Spleen (tissue), 7 donors: ENCODE measurements at regions not wholly inside any gene's neighbourhood (a gene's known extent, or its start where the extent isn't known, plus 50 kb on each side); places are given as distances from the start of the nearest gene placed in this dataset.

Experiments used
- POLR2AphosphoS5 ChIP-seq, 3 donors: sonication (generic); formaldehyde crosslinking; IDR thresholded peaks; one replicate each; pipeline ENCODE4 v1.5.1; 2017; ENCODE audit warnings: antibody characterized with exemption in 3 of 3
- TF ChIP-seq, protein P1 (sequence below), 11 experiments: fragments of 200-600 bp in 7 of 11; fragments of 450-650 bp in 4 of 11; sonication (generic) in 4 of 11; IDR thresholded peaks in 8 of 11; conservative IDR thresholded peaks in 3 of 11; 1 replicate in 7 of 11; 2 replicates in 4 of 11; pipeline versions ENCODE4 v1.4.0 to v1.8.0; 2016 to 2021; ENCODE audit warnings: antibody characterized with exemption in 11 of 11, inconsistent platforms in 4 of 11, mild to moderate bottlenecking in 1 of 11
- donor health status: DM: no; HTN: no; CAD: no; lungs with moderate emphysema.
- donor health status: DM: no; HTN: no; CAD: no.
- donor health status: DM: no; HTN: no; CAD: no.

GRCh38 chr12:13359636-13360035 lies 163.1 kb downstream of the EMP1 start:
- TF ChIP-seq, protein P1, sequence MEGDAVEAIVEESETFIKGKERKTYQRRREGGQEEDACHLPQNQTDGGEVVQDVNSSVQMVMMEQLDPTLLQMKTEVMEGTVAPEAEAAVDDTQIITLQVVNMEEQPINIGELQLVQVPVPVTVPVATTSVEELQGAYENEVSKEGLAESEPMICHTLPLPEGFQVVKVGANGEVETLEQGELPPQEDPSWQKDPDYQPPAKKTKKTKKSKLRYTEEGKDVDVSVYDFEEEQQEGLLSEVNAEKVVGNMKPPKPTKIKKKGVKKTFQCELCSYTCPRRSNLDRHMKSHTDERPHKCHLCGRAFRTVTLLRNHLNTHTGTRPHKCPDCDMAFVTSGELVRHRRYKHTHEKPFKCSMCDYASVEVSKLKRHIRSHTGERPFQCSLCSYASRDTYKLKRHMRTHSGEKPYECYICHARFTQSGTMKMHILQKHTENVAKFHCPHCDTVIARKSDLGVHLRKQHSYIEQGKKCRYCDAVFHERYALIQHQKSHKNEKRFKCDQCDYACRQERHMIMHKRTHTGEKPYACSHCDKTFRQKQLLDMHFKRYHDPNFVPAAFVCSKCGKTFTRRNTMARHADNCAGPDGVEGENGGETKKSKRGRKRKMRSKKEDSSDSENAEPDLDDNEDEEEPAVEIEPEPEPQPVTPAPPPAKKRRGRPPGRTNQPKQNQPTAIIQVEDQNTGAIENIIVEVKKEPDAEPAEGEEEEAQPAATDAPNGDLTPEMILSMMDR (IDR thresholded peaks at IDR 0.05 in 8 of 11, conservative IDR thresholded peaks at IDR 0.05 in 3 of 11): no peak
- TF ChIP-seq POLR2AphosphoS5 (IDR thresholded peaks at IDR 0.05): no peak
